Activated T-cell treated with anti-CD3 and anti-CD28 coated beads for 48 hours (primary cell): ENCODE measurements at regions not wholly inside any gene's neighbourhood (a gene's known extent, or its start where the extent isn't known, plus 50 kb on each side); places are given as distances from the start of the nearest gene placed in this dataset.
"Not testable (repeated sequence)": the region's sequence is repeated elsewhere in the genome, so short reads cannot be mapped to it uniquely, and the experiment has no call there.

Experiments
- DNase-seq: peaks from one replicate; pipeline ENCODE4 v3.0.0-alpha.2; 2020; ENCODE audit warnings: low read depth

DNA sequence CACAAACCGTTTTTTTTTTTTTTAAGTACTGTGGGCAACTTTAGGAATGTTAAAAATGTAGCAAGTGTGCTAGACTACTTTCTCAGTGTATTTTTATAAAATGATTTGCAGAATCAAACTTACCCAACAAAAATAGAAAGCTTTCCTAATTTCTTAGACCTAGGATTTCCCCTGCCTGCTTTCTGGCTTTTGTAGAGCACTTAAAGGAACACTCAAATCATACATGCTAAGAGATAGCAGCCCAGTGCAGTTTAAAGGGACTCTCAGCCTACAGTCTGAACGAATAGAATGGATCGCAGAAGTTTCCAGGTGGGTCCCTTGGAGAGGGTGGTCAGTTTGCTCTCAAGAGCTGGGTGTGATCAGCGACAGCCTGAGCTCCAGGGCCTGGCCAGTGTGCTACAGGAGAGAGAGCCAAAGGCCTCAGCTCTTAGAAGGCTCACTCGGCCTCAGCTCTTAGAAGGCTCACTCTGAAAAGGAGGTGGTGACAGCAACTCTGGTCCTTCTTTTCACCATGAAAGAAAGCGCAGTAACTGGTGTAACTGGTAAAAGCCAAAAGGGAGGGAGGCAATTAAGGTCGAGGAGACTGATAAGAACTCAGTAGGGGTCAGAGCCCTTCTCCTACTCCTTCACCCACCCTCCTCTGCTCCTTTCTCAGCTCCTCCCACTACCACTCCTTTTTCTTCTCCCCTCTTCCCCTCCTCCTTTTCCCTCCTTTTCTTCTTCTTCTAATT is 142.4 kb downstream of the ZFP64 start:
- no peak for DNase-seq

- peak; percentile 15 for DNase-seq
Measured at GRCh38 chr20:52047811-52048764, 143.5 kb downstream of the ZFP64 start.

GRCh38 chr20:52041966-52042365 is 149.6 kb downstream of the ZFP64 start:
- DNase-seq: no peak

GRCh38 chr20:52039790-52040189 is 151.8 kb downstream of the ZFP64 start:
- DNase-seq: no peak

- not testable (repeated sequence) for DNase-seq
Measured at GRCh38 chr20:52038632-52039031, 152.9 kb downstream of the ZFP64 start.

- DNase-seq: no peak
Measured at GRCh38 chr20:52037370-52037769, 154.2 kb downstream of the ZFP64 start.

- no peak for DNase-seq
Measured at GRCh38 chr20:52035977-52036376, 155.6 kb downstream of the ZFP64 start.

- DNase-seq: no peak
Measured at GRCh38 chr20:52035498-52035897, 156.1 kb downstream of the ZFP64 start.

DNA sequence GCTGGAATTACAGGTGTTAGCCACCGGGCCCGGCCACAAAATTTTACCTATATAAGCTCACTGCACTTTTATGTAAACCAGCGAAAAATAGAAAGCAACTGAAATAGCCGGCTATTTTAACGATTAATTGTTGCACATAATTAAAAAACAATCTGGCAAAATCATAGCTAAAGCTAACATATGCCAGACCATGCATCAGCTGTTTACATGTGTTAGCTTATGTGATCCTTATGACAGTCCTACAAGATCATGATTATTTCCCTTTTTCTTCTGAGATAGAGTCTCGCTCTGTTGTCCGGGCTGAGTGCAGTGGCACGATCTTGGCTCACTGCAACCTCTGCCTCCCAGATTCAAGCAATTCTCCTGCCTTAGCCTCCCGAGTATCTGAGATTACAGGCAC is 157.0 kb downstream of the ZFP64 start:
- no peak for DNase-seq

- no peak for DNase-seq
Measured at GRCh38 chr20:52033313-52033712, 158.3 kb downstream of the ZFP64 start.

DNA sequence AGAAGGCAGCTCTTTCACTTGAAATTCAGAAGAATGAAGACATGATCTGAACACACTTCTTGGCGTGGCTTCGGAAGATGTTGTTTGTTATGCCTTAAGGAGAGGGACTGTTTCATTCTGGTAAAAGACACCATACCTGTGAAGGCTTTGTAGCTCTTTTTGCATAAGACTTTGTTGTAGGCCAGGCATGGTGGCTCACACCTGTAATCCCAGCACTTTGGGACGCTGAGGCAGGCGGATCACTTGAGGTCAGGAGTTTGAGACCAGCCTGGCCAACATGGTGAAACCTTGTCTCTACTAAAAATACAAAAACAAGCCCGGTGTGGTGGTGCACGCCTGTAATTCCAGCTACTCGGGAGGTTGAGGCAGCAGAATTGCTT is 159.3 kb downstream of the ZFP64 start:
- not testable (repeated sequence) for DNase-seq

- DNase-seq: no peak
Measured at GRCh38 chr20:52031563-52032303, 159.8 kb downstream of the ZFP64 start.

GRCh38 chr20:52031206-52031562 is 160.4 kb downstream of the ZFP64 start:
- DNase-seq: no peak

DNA sequence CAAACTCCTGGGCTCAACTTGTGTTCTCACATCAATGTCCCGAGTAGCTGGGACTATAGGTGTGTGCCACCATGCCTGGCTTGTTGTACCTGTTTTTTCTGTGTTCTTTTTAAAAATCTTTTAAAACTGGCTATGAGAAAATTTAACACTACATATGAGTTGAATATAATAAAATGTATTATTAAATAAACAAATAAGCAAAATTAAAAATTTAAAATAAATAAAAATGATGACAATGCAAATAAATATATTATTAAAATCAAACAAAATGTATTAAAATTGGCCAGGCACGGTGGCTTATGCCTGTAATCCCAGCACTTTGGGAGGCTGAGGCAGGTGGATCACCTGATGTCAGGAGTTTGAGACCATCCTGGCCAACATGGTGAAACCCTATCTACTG is 162.4 kb downstream of the ZFP64 start:
- not testable (repeated sequence) for DNase-seq

GRCh38 chr20:52025938-52026337 is 165.6 kb downstream of the ZFP64 start:
- DNase-seq: no peak

DNA sequence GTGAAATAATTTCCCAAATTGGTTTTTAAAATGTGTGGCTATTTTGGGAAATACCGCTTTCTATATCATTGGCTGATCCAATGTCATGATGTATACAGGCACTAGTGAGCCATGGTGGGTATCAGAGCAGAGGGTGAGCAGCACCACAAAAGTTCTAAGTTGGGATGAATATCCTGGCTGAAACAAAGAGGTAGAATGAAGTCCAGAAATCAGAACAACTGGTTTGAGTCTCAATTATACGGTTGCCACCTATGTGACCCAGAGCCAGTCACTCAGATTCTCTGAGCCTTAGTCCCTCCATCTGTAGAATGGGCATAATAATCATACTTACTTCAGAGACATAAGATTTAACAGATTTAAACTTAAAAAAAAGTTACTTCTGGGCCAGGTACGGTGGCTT is 172.3 kb downstream of the ZFP64 start:
- no peak for DNase-seq

DNA sequence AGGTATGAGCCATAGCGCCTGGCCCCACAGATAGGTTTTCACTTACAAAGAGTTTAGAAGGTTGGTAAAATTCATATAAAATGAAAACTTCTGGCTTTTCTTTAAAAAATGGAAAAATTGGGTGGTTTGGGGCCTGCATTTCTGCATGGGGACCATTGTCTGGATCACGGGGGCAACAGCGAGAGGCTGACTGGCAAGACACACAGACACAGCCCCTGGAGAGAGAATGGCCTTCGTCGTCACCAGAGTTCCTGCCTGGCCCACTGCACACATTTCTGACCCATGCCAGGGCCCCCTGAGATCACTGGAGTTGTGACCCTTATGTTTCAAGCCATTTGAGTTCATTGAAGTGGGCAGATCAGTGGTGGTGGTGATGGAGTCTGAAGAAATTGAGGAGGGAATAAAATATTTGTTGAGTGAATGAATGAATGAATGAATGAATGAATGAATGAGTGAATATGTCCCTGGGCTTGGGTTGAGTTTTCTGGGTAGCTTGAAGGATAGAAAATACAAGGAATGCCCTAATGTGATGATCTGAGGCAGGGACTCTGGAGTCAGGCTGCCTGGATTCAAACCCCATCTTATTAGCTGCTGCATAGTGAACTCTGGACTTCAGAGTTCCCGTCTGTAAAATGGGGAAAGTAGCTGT is 173.8 kb downstream of the ZFP64 start:
- no peak for DNase-seq

GRCh38 chr20:52016022-52016421 is 175.6 kb downstream of the ZFP64 start:
- no peak for DNase-seq

GRCh38 chr20:52015155-52015554 is 176.4 kb downstream of the ZFP64 start:
- DNase-seq: no peak

DNA sequence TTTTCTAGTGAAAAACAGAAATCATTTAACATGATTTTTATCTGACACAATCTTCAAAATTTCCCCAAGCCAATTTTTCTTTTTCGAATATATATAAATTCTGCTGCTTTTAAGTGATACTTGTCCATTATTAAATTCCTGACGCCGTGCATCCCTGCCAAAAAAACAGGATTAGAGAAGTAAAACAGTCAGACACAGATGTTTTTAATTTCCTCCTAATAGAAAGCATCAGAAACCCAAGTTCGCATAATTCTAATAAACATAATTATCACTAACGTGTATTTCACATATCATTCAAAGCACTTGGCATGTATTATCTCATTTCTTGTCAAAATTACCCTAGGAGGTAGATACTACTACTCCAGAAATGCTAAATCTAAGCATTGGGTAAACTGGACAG is 179.5 kb downstream of the ZFP64 start:
- DNase-seq: no peak

- no peak for DNase-seq
Measured at GRCh38 chr20:52011093-52011492, 180.5 kb downstream of the ZFP64 start.

DNA sequence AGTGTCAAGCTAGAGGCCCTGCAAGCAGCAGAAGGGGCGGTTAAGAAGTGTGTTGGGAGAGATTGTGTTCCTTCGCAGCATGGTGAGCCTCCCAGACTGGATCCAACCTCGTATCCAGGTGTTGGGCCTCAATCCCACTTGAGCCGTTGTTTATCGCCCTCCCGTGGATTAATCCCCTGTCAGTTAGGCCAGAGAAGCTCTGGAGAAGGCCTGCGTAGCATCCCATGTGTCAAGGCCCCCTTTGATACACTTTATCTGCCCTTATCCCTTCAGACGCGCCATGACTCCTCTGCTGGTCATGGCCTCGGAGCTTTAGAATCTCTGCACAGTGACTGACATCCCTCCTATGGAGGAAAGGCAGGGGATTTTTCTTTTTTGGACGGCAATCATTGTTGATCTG is 181.0 kb downstream of the ZFP64 start:
- no peak for DNase-seq
